ENCODE measurements at regions not wholly inside any gene's neighbourhood (a gene's known extent, or its start where the extent isn't known, plus 50 kb on each side); places are given as distances from the start of the nearest gene placed in this dataset.

DNA sequence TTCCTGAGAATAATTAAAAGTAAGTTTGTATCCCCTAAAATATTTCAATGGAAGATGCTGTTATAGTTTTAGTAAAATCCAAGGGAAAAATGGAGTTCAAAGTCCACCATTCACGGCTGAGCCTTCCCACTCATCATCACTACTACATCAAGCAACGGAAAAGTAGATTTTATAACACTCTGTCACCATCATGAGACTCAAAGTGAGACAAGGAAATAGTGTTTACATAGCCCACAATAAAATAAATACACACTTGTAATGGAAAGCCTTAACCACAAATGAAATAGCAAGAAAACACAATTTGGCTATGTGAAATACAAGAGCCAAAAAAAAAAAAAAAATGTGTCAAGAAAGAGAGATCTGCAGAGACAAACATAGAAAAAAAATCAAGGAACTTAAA is 569.9 kb upstream of the REG3G start:
- H3K4me3 ChIP-seq: no peak overlapping the region
- no peaks in the 10 kb centered on the region for H3K27me3 ChIP-seq
- no peaks in the 10 kb centered on the region for H3K9me3 ChIP-seq
- DNase-seq (ENCODE audit: extremely low spot score in 2 of 2): no peak
- TF ChIP-seq, protein P1, sequence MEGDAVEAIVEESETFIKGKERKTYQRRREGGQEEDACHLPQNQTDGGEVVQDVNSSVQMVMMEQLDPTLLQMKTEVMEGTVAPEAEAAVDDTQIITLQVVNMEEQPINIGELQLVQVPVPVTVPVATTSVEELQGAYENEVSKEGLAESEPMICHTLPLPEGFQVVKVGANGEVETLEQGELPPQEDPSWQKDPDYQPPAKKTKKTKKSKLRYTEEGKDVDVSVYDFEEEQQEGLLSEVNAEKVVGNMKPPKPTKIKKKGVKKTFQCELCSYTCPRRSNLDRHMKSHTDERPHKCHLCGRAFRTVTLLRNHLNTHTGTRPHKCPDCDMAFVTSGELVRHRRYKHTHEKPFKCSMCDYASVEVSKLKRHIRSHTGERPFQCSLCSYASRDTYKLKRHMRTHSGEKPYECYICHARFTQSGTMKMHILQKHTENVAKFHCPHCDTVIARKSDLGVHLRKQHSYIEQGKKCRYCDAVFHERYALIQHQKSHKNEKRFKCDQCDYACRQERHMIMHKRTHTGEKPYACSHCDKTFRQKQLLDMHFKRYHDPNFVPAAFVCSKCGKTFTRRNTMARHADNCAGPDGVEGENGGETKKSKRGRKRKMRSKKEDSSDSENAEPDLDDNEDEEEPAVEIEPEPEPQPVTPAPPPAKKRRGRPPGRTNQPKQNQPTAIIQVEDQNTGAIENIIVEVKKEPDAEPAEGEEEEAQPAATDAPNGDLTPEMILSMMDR (IDR thresholded peaks at IDR 0.05): no peak
- no peak for TF ChIP-seq POLR2AphosphoS5 (IDR thresholded peaks at IDR 0.05; ENCODE audit: insufficient read depth in 1 of 2, low read depth in 1 of 2)
- TF ChIP-seq POLR2A (IDR thresholded peaks at IDR 0.05): no peak
- intact Hi-C loops (cut with DNase I): no loop called here
- H3K36me3 ChIP-seq: no peaks in the 10 kb centered on the region
- H3K4me1 ChIP-seq: no peaks in the 10 kb centered on the region
- H3K27ac ChIP-seq: no peak overlapping the region

DNA sequence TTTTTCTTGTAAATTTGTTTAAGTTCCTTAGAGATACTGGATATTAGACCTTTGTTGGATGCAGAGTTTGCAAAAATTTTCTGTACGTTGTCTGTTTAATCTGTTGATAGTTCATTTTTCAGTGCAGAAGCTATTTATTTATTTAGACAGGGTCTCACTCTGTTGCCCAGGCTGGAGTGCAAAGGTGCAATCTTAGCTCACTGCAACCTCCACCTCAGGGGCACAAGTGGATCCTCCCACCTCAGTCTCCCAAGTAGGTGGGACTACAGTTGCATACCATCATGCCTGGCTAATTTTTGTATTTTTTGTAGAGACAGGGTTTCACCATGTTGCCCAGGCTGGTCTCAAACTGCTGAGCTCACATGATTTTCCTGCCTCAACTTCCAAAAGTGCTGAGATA is 568.2 kb upstream of the REG3G start:
- intact Hi-C loops (cut with DNase I): no loop called here
- TF ChIP-seq POLR2A (IDR thresholded peaks at IDR 0.05): no peak
- no peak for TF ChIP-seq POLR2AphosphoS5 (IDR thresholded peaks at IDR 0.05; ENCODE audit: insufficient read depth in 1 of 2, low read depth in 1 of 2)
- TF ChIP-seq, protein P1 (IDR thresholded peaks at IDR 0.05): no peak
- no peak for DNase-seq (ENCODE audit: extremely low spot score in 2 of 2)

DNA sequence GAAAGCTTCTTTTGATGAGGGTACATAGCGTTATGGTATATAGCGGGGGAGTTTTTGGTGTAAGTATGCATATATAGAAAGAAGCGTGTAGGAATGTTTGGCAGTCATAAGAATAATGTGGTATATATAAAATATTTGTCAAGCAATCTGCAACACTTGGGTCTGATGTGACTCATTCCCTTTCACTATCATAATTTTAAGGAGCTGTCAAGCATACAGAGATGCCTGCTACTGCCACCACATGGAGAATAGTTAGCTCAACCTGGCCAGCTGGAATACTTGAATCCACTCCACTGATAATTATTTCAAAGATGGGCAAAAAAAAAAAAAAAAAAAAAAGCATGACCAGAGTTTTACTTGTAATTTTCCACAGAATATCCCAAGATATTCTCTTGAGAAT is 559.8 kb upstream of the REG3G start:
- H3K4me3 ChIP-seq: no peak overlapping the region
- intact Hi-C loops (cut with DNase I): no loop called here
- no peak overlapping the region for H3K27ac ChIP-seq
- H3K27me3 ChIP-seq: no peaks in the 10 kb centered on the region
- DNase-seq (ENCODE audit: extremely low spot score in 2 of 2): no peak
- no peaks in the 10 kb centered on the region for H3K9me3 ChIP-seq
- no peaks in the 10 kb centered on the region for H3K4me1 ChIP-seq
- no peak for TF ChIP-seq POLR2AphosphoS5 (IDR thresholded peaks at IDR 0.05; ENCODE audit: insufficient read depth in 1 of 2, low read depth in 1 of 2)
- TF ChIP-seq POLR2A (IDR thresholded peaks at IDR 0.05): no peak
- TF ChIP-seq, protein P1 (IDR thresholded peaks at IDR 0.05): no peak
- H3K36me3 ChIP-seq: no peaks in the 10 kb centered on the region

More for the DNA sequence above, 568.2 kb upstream of the REG3G start:
- H3K4me1 ChIP-seq: no peaks in the 10 kb centered on the region
- no peaks in the 10 kb centered on the region for H3K9me3 ChIP-seq
- H3K27me3 ChIP-seq: no peaks in the 10 kb centered on the region
- H3K27ac ChIP-seq: no peak overlapping the region
- no peak overlapping the region for H3K4me3 ChIP-seq
- H3K36me3 ChIP-seq: no peaks in the 10 kb centered on the region

DNA sequence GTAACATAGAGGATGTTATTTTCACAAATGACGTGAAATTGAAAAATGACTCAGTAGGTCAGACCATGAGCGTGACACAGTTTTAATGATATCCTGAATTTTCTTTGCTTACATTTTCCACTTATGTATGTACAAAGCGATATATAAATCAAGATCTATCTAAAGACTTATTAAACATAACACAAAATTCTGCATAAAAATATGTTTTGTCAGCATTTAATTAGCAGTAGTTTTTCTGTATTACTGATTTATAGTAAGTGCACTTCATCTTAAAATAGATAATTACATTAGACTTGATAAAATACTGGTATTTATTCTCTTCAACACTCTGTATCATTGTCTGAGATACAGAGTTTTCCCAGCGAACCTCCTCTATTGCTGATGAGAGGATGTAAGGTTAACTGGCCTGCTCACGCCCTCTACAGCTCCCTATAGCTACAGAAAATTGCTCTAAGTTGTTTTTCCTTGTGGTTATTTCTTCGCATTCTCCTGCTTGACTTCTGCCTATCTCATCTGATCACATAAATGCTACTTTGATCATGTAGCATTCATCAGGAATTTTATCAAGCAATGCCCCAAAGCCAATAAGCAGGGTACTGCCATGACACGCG is 548.8 kb upstream of the REG3G start:
- TF ChIP-seq, protein P1 (IDR thresholded peaks at IDR 0.05): no peak
- TF ChIP-seq POLR2AphosphoS5 (IDR thresholded peaks at IDR 0.05; ENCODE audit: insufficient read depth in 1 of 2, low read depth in 1 of 2) (no peak), POLR2A (IDR thresholded peaks at IDR 0.05) (no peak)
- Histone ChIP-seq H3K4me3 (no peak overlapping the region), H3K9me3 (no peaks in the 10 kb centered on the region), H3K27me3 (no peaks in the 10 kb centered on the region), H3K36me3 (no peaks in the 10 kb centered on the region), H3K4me1 (no peaks in the 10 kb centered on the region), H3K27ac (no peak overlapping the region)
- no peak for DNase-seq (ENCODE audit: extremely low spot score in 2 of 2)
- intact Hi-C loops (cut with DNase I): no loop called here

DNA sequence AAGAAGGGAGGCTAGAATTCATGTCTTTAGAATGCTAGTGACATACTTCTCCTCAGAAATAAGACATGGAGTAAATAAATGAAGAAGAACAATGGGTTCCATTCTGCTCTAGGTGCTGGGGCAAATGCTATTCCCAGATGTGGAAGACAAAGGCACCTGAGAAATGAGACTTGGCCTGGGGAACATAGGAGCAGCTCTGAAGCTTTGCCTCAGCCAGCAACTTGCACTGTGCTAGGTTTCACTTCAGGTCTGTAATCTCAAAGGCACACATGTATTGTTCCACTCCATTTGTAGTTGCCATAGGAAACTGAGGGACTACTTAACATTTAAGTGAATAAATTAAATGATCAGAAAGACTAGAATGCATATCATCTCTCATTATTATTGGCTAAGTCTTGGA is 538.9 kb upstream of the REG3G start:
- intact Hi-C loops (cut with DNase I): no loop called here
- TF ChIP-seq POLR2AphosphoS5 (IDR thresholded peaks at IDR 0.05; ENCODE audit: insufficient read depth in 1 of 2, low read depth in 1 of 2): no peak
- TF ChIP-seq POLR2A (IDR thresholded peaks at IDR 0.05): no peak
- TF ChIP-seq, protein P1 (IDR thresholded peaks at IDR 0.05): no peak
- no peaks in the 10 kb centered on the region for H3K27me3 ChIP-seq
- H3K9me3 ChIP-seq: no peaks in the 10 kb centered on the region
- no peak overlapping the region for H3K27ac ChIP-seq
- DNase-seq (ENCODE audit: extremely low spot score in 2 of 2): no peak
- no peaks in the 10 kb centered on the region for H3K4me1 ChIP-seq
- no peak overlapping the region for H3K4me3 ChIP-seq
- H3K36me3 ChIP-seq: no peaks in the 10 kb centered on the region

Data from vagina (tissue), 2 donors.